HG03571 (cell line): ENCODE measurements at regions not wholly inside any gene's neighbourhood (a gene's known extent, or its start where the extent isn't known, plus 50 kb on each side); places are given as distances from the start of the nearest gene placed in this dataset.
"Not testable (repeated sequence)": the region's sequence is repeated elsewhere in the genome, so short reads cannot be mapped to it uniquely, and the experiment has no call there.

ENCODE experiments used
- ATAC-seq: cut with Tn5 transposase; IDR thresholded peaks from one replicate; pipeline ENCODE4 v1.9.1; 2021; ENCODE audit not compliant: unreplicated experiment

DNA sequence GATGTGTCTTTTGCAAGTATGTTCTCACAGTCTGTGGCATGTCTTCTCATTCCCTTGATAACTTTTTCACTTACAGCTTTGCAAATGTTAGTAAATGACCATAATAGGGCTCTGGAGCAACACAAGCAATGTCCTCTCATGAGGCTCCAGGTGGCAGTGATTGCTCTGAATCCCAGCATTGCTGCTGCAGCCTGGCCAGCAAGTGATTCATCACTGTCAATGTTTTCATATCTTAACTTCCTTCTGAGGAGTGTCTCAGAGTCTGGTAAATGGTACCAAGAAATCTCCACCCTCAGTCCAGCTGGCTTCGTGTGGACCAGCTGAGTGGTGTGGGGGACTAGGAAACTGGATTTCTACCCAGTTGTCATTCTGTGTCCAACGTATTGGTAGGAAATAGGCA, 139.6 kb downstream of the MYLK4 start:
- no peak for ATAC-seq

DNA sequence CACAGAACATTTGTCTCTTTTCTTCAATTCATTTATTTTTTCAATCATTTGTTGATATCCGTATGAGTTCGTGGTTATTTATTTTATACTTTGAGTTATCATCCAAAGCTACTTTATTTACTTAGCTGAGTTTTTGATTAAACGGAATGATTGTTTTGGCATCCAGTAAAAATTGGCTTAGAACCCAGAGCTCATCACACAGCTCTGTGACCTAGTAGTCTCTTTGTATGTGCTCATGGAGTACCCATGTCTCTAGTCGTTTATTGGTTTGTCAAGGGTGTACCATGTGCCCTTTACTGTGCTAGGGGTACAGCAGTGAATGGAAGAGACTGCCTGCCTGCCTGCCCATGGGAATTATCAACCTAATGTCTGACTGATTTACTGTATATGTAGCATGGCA, 142.2 kb downstream of the MYLK4 start:
- no peak for ATAC-seq

DNA sequence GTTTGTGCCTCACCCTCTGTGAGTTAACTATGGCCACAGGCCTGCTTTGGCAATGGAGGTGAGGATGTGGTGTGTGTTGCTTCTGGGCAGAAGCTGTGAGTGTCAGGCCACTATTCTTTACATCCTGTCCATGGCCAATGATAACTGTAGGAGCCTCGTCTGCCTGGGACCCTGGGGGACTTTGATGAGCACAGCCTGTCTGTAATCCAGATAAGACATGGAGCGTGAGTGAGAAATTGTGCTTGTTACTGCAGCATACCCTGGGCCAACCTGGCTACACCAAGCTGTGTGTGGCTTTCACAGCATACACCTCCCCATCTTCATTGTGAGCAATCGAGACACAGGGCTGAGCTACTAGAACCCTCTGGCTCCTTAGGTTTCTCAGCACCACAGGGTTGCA, 150.4 kb downstream of the MYLK4 start:
- ATAC-seq = no peak

DNA sequence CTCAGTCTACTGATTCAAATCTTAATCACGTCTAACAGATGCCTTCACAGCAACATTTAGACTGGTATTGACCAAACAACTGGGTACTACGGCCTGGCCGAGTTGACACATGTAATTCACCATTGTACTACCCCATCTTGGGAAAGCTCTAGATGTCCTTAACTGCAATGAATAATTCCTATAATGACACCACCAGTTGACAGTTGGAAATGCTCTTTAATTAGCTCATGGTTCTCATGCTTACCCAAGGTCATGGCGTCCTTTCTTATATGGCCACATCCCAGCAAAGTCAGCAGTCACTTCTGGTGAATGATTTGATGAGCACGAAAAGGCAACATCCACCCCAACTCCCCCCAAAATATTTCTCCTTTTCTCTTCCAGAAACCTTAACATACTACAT, 150.9 kb downstream of the MYLK4 start:
- ATAC-seq = no peak

DNA sequence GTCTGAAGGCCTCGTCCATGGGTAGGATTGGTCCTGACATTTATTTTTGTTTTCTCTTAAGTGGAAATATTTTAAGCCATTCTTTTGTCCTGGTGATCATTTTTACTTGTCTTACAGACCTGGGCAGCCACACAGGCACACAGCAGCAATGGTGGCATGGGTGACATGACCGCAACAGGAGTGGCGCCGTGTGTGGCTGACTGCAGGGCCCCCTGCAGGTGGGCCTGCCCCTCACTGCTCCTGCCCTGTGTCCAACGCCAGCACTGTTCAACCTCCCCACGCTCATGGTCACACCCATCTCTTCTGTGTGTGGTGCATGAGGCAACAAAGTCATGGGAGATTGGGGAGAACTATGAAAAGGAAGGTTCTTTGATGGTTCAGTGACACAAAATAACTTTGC, 151.9 kb downstream of the MYLK4 start:
- ATAC-seq = no peak

DNA sequence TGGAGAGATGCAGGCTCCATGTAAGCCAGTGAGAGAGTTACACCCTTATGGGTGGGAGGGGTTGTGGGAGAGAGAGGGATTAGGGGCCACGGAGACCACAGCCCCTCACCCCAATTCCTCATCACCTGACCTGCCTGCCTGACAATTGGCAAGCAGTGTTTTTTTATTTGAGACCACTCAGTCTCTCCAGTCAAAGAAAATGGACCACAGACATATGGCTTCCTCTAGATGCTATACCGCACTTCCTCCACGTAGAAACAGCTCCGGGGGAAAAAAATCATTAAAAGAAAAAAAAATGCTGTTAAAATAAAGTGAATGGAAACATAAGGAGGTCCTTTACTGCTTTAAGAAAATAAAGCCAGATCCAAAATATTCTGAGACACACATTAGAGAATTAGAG, 152.7 kb downstream of the MYLK4 start:
- no peak for ATAC-seq

DNA sequence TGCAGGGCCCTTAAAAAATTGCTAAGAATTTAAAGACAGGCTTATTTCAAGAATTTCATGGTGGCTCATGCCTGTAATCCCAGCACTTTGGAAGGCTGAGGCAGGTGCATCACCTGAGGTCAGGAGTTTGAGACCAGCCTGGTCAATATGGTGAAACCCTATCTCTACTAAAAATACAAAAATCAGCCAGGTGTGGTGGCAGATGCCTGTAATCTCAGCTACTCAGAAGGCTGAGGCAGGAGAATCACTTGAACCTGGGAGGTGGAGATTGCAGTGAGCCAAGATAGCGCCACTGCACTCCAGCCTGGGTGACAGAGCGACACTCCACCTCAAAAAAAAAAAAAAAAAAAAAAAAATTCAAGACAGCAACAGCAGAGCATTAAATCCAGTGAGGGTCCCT, 153.3 kb downstream of the MYLK4 start:
- ATAC-seq = not testable (repeated sequence)

DNA sequence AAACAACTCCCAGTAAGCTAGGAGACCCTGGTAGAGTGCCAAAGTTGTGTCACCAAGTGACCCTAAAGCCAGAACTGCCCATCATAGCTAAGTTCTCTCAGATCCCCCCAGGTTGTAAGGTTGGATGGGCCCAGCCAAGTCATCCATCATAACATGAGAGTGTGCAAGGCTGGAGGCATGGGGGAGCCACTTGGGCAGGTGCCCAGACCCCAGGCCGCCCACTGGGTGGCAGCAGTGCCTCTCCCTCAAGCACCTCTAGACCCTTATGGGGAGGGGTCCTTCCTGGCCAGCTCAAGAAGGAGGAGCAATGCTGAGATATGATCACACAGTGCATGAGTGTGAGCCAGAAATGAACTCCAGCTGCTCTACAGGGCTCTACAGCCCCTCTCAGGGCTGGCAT, 154.5 kb downstream of the MYLK4 start:
- ATAC-seq = no peak

DNA sequence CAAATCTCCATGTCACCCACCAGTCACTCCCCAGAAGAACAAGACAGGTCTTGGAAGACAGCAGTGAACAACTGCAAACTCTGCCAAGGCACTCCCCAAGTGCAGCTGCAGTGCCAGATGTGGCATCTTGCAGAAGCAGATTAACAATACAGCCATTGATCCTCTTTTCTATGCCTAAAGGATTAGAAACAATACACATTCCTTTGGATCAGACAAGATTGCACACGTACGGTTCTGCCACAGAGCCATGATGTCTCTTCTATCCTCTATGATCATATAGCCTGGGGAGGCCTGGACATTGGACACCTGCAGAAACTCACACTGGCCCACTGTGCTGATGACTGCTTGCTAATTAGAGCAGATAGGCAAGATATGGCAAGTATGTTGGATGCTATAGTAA, 155.9 kb downstream of the MYLK4 start:
- ATAC-seq = no peak

DNA sequence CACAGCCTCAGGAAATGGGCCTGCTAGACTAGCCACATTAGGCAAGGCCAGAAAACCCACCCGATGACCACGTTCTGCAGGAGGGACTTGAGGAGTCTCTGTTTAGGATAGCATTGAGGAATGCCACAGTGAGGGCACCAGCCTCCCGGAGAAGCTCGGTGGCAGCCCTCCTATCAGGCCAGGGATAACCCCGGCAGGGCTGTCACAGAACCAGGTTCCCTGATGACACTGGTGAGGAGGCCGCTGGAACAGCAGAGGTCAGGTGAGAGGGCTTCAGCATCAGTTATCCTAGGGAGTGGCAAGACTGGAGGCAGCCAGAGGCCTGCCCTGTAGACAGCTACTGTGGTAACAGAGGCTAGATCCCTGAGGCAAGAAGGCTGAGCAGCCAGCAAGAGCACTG, 157.6 kb downstream of the MYLK4 start:
- no peak for ATAC-seq

DNA sequence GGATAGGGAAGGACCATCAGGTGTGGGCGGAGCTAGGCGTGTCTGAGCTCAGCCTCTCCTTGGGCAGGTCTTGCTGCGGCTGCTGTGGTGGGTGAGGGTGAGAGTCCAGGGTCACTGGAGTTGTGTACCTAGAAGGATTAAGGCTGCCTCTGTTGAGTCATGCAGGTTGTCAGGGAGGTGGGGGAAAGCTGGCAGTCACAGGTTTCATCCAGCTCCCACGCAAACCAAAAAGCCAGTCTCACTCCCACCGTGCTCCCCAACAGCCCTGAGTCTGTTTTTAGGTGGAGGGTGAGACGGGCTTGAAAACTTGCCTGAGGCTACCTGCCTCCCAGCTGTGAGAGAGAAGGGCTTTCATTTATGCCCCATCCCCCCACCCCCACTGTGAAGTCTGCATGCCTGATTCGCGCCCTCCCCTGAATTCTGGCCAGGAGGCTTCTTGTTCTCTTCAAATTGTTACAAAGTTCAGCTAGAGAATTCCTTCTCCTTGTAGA, 161.5 kb downstream of the MYLK4 start:
- ATAC-seq = no peak

DNA sequence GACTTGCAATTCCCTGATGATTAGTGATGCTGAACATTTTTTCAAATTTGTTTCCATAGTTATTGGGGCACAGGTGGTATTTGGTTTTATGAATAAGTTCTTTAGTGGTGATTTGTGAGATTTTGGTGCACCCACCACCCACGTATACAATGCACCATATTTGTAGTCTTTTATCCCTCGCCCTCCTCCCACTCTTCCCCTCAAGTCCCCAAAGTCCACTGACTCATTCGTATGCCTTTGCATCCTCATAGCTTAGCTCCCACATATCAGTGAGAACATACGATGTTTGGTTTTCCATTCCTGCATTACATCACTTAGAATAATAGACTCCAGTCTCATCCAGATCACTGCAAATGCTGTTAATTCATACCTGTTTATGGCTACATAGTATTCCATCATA, 167.3 kb downstream of the MYLK4 start:
- ATAC-seq = no peak

DNA sequence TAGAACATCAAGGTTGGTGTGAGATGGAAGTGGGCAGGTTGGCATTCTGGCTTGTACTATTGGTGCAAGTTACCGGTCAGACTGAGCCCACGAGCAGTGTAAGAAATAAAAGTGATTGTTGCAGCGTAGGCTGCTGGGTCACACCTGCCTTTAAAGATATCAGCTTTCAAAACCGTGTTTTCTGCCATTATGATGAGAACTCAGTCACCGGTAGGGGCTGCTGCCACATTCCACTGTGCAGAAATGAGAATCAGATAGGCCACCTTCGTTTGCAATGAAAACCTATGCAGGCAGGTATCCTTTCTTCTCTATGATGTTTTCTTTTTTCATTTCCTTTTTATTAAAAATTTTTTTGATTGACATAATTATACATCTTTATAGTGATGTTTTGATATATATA, 168.5 kb downstream of the MYLK4 start:
- no peak for ATAC-seq

DNA sequence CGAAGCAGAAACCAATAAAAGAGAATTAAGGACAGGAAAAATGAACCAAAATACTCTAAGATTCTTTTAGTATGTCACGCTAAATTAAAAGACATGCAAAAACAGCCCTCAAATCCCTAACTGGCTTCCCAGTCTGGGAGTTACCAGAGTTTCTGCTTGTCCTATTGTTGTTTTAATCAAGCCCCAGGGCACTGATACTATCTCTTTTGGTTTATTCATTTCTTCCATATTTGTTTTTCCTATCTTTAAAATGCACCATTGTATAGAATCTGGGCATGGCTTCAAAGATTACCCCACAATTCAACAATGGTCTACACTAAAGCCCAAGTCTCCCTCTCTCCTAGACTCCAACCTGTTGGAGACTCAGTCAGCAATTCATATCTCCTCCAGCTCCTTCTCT, 169.1 kb downstream of the MYLK4 start:
- no peak for ATAC-seq

DNA sequence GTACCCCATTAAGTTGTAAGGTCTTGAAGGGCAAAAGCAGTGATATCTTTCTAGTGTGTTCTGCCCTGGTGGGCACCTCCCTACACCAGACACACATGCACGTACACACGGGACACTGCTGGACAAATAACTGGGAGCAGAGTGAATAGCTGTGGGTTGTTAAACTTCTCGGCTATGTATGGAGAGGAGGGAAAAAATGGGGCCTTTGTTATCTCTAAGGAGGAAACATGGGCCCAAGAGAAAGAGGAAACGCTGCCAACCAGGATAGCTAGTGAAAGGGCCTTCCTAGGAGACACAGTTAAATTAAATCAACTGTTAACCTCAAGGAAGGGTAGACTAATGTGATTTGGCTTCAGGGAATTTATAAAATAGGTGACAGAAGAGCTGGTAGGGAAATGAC, 169.7 kb downstream of the MYLK4 start:
- no peak for ATAC-seq

DNA sequence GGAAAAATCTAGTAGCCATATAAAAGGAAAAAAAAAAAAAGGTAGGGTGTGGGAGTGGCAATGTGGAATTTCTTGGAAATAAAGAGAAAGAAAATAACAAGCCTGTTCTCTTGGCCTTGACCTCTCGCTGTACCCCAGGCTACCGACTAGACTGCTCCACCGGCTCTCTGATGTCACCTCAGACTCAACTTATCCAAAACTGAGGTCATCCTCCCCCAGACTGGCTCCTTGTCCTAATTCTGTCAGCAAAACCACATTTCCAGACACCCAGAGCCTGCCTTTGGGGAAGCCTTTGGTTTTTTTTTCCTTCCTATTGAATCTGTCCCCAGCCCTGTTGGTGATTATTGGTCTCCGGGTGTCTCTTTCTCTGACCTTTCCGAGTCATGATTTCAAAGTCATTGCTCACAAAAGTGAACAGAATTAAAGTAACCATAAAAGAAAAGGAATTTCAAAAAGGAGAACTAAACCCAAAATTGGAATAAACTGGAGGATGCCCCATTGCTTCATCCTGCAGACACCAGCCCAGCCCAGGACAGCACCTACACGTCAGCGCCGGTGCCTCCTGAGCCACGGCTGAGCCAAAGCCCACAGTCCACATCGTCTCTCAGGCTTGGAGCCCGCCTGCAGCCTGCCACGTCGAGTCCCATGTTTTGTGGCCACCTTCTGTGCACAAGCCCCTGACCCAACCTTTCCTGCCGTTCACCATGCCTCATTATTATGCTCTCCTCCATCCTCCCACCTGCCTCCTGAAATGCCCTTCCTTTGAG, 170.7 kb downstream of the MYLK4 start:
- no peak for ATAC-seq

DNA sequence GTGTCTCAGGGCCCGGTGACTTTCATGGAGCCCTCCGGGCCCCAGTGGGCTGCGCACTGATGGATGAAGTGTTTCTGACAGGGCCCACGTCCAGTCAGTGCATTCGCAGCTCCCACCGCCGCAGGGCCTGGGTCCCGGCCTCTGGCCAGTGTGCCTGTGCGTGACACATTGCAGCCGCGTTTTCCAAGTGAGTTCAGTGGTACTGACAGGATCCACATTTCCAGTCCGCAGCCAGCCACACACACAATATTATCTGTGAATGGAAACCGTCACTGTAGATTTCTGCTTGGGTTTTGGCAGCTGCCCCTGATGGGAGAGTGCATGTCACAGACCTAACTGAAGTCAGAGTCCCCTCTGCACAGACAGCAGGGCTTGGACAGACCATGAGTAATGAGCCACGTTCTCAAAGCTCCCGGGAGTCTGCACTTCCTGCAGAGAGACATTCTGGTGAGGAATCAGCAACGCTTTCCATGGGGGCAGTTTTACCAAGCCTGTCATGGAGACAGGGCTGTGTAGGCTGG, 171.4 kb downstream of the MYLK4 start:
- no peak for ATAC-seq

DNA sequence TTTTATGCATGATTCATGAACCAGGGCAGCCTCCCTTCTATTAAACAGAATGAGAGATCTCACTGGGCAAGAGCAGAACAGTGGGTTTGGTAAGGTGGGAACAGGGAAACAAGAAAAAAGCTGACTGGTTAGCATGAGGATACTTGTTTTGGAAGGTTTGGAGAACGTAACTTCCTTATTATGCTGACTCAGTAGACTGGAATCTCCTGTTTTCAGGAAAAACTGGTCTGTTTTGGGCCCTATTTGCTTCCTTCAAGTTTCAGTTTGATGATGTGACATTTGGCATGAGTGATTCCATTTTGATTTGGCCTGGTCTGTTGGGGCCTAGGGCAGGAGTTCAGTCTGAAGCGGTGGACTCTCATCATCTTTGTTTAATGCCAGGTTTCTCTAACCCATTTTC, 172.0 kb downstream of the MYLK4 start:
- no peak for ATAC-seq

DNA sequence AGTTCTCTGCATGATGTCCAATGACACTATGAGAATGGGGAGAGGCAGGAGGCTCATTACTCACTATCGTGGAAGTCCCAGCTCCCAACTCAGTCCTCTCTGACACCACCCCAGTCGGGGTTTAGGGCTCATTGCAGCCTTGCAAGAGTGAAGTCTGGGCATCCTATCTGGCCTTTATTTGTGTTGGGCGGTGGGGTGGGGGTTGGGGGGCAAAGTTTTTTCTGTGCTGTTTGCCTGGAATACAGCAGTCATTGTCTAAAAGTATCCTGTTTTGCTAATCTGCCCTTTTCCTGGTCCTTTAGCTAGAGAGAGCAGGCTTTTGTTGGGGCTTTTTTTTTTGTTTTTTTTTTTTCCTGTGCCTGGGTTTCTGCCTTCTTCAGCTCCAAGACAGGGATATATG, 174.2 kb downstream of the MYLK4 start:
- no peak for ATAC-seq

DNA sequence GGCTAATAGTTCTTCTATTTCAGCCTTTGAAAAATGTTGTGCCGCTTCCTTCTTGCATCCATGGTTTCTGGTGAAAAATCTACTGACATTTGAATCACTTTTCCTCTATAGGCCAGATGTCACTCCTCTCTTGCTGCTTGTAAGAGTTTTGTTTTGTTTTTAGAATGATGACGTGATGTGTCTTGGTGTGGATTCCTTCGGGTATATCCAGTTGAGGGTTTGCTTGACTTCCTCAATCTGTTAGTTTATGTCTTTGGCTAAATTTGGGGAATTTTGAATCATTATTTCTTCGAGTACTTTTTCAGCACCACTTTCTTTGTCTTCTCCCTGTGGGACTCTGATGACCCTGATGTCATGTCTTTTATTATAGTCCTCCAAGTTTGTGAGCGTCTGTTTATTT, 175.5 kb downstream of the MYLK4 start:
- no peak for ATAC-seq

DNA sequence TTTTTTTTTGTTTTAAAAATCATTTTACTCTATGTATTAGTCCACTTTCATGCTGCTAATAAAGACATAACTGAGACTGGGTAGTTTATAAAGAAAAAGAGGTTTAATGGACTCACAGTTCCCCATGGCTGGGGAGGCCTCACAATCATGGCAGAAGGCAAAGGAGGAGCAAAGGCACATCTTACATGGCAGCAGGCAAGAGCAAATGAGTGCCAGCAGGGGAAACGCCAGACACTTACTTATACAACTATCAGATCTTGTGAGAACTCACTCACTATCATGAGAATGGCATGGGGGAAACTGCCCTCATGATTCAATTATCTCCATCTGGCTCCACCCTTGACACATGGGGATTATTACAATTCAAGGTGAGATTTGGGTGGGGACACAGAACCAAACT, 181.3 kb downstream of the MYLK4 start:
- not testable (repeated sequence) for ATAC-seq

DNA sequence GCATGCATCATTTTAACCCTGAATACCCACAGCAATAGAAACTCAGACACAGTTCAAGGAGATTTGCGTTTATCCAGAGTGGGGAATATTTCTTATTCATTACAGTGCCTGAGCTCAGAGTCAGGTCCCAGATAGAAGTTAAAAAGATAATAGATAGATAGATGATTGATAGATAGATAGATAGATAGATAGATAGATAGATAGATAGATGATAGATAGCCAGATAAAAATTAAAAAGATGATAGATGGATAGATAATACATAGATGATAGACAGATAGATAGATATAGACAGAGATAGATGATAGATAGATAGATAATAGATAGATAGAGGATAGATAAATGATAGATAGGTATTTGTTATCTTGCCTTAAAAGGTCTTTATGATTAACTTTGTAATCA, 184.7 kb downstream of the MYLK4 start:
- ATAC-seq = no peak

DNA sequence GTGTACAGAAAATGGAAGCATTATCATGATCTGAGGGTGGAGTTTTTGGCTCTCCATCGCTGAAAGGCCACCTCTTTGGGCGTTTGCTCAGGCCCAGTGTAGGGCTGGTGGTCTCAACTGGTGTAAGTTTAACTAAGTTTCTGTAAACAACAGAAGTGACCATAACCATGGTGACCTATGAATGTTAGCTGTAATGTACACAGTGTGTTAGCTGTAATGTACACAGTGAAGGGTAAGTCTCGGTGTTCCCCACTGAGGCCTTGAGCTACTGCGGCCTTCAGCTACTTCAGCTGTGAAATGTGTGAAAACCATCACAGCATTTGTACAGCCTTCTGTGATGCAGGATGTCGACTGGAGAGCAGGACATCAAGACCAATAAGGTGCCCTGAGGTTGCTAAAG, 185.2 kb downstream of the MYLK4 start:
- ATAC-seq = no peak
